ENCODE measurements at regions not wholly inside any gene's neighbourhood (a gene's known extent, or its start where the extent isn't known, plus 50 kb on each side); places are given as distances from the start of the nearest gene placed in this dataset.

DNA sequence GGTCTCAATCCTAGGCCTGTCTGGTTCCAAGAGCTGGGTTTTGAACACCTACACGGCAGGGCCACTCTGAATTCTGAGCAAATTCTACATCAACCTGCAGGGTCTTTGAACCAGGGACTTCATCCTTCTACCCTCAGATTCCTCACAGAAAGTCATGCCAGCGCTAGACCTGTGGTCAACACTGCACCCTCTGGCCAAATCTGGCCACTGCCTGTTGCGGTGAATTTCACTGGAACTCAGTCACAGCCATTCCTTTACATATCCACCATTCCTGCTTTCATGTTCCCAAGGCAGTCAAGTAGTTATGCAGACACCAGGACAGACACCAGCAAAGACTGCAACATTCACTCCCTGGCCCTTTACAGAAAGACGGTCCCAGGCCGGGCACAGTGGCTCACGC lies 144.6 kb downstream of the C16orf95 start:
- DNase-seq: no peak

- no peak for DNase-seq
Measured at GRCh38 chr16:87173294-87173893, 143.8 kb downstream of the C16orf95 start.

- DNase-seq: no peak
Measured at GRCh38 chr16:87174061-87174460, 143.1 kb downstream of the C16orf95 start.

GRCh38 chr16:87176735-87177134 lies 140.5 kb downstream of the C16orf95 start:
- DNase-seq: no peak

- no peak for DNase-seq
Measured at GRCh38 chr16:87177673-87178072, 139.5 kb downstream of the C16orf95 start.

- DNase-seq: no peak
Measured at GRCh38 chr16:87178177-87178863, 138.9 kb downstream of the C16orf95 start.

DNA sequence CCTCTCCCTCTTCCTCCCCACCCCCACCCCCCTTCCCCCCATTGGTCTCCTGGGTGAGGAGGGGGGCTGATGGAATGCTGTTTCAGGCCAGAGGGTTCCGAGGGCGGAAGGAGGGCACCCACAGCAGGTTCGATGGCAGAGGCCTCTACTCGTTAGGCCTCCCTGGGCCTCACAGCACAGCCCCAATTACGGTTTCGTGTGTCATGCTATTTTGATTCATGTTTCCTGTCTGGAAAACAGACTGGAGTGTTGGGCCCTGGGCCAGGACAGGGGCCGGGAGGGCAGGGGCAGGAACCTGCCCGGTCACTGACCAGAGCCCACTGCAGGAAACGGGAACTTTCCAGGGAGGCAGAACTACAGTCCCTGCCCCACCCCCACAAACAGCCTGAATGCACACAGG lies 138.2 kb downstream of the C16orf95 start:
- DNase-seq: no peak

GRCh38 chr16:87180069-87180468 lies 137.1 kb downstream of the C16orf95 start:
- DNase-seq: no peak

DNA sequence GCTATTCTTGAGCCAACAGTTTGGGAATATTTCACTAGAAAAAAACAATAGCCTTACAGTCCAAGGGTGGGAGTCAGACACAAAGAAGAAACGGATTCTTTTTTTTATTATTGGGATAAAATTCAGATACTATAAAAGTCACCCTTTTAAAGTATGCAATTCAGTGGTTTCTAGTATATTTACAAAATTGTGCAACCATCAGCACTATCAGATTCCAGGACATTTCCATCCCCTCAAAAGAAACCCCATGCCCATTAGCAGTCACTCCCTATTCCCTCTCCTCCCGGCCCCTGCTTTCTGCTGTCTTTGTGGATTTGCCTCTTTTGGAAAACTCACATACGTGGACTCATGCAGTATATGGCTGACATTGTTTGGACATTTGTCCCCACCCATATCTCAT lies 134.4 kb downstream of the C16orf95 start:
- DNase-seq: no peak

- DNase-seq: no peak
Measured at GRCh38 chr16:87183647-87184046, 133.5 kb downstream of the C16orf95 start.

DNA sequence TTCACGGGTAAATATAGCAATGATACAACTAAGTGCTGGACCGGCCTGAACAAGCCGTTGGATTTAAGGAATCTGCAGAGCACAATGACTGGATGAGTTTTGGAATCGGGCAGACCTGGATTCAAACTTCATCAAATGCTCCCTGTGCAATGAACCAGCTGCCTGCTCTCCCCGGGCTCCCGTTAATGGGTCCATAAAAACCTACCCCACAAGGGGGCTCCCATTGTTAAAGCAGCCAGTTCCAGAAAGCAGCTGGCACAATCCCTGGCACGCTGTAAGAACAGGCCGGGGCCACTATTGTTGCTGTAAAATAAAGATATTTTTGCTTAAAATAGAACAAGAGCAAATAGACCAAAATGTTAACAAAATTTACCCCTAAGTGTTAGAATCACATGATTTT lies 131.9 kb downstream of the C16orf95 start:
- DNase-seq: no peak

DNA sequence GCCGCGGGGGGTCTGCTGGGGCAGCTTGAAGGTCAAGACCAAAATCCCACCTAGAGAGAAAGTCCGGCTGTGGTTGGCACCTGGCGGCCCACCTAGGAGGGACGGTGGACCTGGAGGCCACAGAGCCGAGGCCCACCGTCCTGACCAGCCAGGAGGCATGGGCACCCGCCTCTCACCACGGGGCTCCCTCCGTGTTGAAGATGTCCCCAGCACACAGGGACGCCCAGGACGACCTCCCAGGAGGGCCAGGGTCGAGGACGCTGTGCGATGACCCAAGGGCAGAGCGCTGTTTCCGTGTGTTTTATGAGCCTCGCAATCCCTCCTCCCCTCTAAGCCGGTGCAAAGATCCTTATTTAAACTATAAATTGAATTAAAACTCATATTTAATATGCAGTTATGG lies 131.2 kb downstream of the C16orf95 start:
- no peak for DNase-seq

DNA sequence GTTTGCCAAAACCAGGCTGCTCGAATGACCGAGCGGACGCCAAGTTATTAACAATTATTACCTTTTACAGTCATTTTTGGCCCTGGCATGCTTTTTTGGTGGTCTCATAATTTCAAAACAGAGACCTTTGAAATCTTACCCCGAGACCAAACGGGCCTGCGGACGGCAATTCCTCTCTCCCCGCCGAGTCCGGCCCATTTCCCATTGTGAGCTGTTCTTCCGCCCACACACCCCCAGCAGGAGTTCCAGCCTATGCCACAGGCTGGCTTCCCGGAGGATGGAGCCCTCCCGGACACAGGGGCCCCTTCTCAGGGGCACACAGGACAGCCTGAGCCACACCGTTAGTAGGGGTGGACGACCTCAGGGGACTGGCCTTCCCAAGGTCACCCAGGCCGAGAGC lies 130.7 kb downstream of the C16orf95 start:
- DNase-seq: no peak

- no peak for DNase-seq
Measured at GRCh38 chr16:87186876-87187533, 130.2 kb downstream of the C16orf95 start.

DNA sequence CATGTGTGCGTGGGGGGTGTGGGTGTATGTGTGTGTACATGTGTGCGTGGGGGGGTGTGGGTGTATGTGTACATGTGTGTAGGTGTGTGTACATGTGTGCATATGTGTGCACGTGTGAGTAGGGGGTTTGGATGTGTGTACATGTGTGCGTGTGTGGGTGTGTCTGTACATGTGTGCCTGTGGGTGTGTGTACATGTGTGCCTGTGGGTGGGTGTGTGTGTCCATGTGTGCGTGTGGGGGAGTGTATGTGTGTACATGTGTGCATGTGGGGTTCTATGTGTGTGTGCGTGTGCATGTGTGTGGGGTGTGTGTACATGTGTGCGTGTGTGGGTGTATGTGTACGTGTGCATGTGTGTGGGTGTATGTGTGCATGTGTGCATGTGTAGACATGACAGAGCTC lies 129.1 kb downstream of the C16orf95 start:
- DNase-seq: no peak

- no peak for DNase-seq
Measured at GRCh38 chr16:87189426-87189825, 127.8 kb downstream of the C16orf95 start.

DNA sequence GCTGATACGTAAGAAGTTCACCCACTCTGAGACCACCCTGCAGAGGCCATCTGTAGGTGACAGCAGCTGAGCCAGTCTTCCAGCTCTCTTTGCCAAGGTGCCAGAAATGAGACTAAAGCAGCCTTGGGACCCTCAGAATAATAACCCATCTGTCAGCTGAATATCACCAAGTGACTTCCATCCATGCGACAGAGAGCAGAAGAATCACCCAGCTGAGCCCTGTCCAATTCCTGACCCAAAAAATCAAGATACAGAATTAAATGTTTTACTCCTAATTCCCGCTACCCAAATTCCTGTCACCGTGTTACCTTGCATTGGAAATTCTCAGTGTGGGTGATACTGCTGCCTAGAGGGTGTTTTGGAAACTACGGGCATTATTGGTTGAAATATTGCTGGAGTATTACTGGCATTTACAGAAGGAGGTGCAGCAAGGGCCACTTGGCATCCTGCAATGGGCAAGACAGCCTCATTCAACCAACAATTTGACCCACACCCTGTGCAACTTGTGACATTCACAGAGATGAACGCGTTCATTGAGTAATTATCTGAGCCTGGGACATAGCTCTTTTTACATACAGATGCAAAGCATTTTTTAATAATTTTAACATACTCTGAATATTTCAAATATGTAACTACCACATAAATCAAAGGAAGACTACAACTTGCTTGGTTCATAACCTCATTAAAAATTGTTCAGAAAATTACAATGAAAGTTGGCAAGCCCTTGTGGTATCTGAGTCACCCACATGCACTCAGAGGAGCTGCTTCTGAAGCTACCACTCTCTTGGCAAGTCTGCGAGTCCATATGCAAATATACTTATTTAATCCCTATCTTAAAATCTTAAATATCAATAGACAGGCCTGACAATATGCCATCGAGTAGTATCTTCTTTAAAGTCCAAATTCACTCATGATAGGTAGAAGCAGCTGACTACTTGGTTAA lies 126.6 kb downstream of the C16orf95 start:
- DNase-seq: no peak

DNA sequence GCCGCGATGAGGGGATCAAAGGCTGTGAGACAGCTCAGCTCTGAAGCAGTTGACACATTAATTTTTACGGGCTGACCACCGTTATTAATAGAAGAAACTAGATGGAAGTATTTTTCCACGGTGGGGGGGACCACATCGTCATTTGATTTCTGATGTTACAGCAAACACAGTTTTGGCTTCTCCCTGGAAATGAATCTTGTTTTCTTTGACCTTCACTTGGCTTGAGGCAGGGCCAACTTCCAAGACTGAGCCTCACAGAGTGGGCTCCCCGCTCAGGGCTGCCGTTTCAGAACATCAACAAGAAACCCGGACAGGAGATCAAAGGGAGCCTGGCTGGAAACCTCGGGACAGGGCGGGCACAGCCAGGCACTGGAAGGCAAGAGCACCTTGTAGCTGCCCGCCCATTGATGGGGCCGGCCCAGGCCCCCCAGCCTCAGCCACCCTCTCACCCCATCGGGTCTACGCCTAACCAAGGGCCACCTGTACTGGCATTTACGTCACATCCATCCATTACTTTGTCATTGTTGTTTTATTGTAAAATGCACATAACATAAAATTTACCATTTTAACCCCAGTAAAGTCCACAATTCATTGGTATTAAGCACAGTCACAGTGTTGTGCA lies 124.6 kb downstream of the C16orf95 start:
- DNase-seq: no peak

DNA sequence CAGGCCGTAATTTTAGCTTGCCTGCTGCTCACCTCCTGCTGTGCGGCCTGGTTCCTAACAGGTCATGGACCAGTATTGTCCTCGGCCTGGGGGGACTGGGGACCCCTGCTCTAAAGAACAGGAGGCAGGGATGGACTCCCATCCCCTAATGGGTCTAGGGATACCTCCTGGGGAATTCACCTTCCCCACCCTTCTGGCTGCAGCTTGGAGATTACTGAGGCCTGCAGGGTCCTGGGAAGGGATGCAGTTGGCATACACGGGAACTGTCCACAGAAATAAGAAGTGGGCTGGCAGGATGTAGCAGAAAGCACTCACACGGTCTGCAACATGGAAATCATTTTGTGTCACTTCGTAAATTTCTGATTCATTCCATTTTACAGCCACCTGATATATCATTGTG lies 123.0 kb downstream of the C16orf95 start:
- DNase-seq: no peak

DNA sequence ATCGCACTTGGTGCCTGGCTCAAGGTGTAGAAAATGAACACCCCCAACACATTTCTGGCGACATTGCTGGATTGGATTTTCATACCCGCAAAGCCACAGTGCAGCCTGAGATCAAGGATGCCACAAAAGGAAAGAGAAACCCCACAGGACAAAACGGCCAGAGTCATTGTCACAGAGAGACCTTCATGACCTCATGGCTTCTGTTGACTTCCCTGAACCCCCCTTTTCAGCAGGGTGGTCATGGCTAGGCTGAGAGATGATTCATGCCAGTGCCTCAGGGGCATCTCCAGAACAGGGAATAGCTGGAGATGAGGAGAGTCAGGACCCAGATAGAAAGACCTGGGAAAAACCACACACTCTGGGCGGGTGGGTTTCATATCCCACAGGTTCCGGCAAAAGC lies 122.0 kb downstream of the C16orf95 start:
- no peak for DNase-seq

- no peak for DNase-seq
Measured at GRCh38 chr16:87196231-87196630, 121.0 kb downstream of the C16orf95 start.

DNA sequence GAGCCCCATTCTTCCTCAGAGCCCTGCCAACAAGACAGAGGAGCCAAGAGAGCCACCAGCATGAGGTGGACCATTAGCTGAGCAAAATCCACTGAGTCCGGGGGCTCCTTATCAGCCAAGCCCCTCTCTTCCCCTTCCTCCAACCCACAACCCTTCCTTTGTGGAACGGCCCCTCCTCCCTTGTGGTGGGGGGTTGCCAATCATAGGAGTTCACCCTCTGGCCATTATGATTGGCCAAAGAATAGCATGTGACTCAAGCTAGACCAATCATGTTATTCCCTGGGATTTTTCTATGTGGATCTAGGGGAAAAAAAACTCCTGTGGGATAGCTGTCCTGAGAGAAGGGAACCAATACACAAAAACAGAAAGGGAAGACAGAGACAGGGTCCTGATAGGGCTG lies 120.5 kb downstream of the C16orf95 start:
- DNase-seq: no peak

GRCh38 chr16:87198328-87198832 lies 118.8 kb downstream of the C16orf95 start:
- DNase-seq: no peak

Measured in stimulated activated naive CD4-positive, alpha-beta T cell treated with Interleukin-2 at 50 U/mL for 16 hours (primary cell).